ENCODE measurements at regions not wholly inside any gene's neighbourhood (a gene's known extent, or its start where the extent isn't known, plus 50 kb on each side); places are given as distances from the start of the nearest gene placed in this dataset.
"Not testable (repeated sequence)": the region's sequence is repeated elsewhere in the genome, so short reads cannot be mapped to it uniquely, and the experiment has no call there.

DNA sequence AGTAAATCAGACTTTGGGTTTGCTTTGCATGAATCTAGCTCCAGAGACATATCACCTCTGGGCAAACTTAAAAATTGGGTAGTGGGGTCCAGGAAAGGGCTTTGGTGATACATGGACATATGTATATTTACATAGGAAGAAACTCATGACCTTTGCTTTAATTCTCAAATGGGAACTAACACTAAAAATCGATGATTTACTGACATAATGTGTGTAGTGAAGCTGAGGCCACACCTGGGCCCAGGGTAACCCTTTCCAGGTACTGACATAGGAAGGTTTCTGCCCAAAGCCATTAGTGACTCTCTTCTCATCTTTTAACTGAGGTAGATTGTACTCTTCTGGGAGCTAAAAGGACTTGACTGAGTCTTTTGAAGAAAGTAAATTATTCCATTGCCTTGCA is 411.2 kb upstream of the TBL1XR1 start:
- peak; percentile 58 for DNase-seq

DNA sequence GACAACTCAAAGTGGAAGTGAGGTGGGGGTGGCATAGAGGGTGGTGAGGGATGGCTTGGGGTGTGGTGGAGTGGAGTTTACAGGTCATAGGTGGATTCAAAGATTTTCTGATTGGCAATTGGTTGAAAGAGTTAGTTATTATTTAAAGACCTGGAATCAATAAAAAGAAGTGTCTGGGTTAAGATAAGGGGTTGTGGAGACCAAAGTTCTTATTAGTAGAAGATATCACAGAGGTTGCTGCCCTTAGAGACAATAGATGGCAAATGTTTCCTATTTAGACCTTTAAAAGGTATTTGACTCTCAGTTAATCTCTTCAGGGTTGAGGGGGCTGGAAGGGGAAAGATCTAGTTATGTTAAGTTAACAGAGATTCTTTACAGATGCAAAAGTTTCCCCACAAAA is 412.3 kb upstream of the TBL1XR1 start:
- no peak for DNase-seq

DNA sequence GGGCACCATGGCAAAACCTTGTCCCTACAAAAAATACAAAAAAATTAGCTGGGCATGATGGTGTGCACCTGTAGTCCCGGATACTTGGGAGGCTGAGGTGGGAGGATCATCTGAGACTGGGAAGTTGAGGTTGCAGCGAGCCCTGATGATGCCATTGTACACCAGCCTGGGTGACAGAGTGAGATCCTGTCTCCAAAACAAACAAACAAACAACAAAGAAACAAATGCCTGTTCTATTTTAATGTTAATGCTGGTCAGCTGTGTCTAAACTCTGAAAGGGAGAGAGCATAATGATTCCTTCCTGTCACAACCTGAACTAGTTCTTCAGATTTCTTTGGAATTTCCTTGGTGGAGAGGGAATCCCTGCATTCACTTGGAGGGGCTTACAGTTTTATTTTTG is 413.0 kb upstream of the TBL1XR1 start:
- DNase-seq: no peak

DNA sequence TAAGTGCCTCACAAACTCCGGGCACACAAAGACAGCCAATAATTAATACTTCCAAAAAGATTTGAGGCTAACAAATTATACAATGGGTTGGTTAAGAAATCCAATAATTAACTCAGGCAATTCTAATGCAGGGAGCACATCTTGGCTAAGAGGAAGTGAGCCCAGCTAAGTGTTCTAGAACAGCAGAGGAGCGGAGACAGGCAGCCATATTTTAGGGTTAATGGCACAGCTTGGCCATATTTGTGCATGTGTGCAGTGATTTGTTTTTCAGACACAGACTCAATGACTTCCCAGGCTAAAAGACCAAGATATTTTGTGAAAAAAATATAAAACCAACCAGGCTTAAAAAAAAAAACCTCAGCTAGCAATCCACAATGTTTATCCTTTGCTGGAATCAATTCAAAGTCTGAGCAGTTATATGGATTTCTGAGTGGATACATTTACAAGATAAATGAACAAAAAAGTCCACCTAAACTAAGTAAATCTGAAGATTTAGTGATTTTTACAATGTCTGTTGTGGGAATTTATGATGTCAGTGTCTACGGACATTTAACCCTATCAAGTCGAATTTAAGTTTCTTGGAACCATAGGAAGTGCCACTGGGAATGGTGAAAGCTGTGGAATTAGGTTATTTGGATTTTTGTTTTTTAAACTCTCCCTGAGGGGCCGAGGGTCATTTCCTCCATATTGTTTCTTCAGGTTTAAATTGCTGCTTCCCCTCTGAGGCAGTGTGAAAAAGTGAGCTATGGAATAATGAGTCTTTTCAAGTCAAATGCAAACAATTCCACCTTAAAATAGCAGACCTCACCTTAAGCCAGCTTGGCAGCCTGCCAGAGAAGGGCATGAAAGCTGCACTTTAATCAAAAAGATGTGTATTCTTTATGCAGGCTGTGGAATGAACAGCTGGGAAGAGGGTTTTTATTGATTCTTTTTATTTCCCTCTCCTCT is 413.7 kb upstream of the TBL1XR1 start:
- DNase-seq: peak; percentile 100

DNA sequence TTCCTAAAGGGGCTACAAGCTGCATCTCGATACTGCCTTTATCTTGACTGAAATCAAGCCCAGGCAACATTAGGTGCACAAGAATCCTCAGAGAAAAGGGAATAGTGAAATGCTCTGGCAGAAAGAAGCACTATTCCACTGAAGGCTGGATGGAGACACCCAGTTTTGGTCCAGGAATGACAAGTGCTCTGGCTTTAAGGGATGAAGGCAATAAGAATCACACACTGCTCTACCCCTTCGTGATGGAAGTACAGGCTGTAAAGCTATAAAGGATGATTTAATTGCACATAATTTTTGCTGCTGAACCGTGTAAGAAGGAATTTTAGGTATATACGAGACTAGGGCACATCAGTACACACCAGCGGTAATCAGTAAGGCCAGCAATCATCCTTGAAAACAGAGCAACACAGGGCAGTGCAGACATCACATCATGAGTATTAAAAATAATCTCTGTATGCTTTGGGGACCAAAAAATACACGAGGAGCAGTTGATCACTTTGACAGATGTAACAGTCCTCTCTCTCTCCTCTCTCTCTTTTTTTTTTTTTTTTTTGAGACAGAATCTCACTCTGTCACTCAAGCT is 414.6 kb upstream of the TBL1XR1 start:
- DNase-seq: peak; percentile 82

DNA sequence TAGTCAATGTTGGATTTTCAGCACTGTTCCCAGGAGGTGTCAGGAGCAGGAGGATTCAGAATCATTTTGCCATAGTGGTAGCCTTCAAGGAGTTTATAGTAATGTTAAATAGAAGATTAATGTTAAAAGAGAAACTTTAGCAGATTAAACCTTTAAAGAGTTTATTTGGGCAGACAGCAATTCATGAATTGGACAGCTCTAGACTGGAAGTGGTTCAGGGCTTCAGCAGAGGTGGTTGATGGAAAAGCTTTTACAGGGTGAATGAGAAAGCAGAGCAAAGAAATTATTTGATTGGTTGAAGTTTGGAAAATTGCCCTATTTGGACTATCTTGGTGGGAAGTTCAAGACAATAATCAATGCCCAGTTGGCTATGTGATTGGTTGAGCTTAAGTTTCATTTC is 416.6 kb upstream of the TBL1XR1 start:
- no peak for DNase-seq

DNA sequence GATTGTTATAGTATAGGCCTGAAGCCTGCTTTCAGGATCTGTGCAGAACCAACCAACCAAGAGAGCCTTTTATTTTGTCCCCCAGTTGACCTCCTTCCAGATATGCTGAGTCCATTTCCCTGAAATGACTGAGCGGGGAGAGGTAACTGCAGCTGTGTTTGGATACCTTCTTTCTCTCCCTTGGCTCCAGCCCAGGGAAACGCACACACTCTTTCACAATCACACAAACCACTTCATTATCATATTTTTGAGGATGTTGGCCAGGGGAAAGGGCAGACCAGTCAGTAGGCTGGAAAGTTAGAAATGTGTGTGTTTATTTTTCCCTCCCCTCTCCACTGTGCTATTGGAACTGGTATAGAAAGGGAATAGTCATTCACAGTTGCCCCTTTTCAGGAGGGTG is 417.7 kb upstream of the TBL1XR1 start:
- peak; percentile 55 for DNase-seq

DNA sequence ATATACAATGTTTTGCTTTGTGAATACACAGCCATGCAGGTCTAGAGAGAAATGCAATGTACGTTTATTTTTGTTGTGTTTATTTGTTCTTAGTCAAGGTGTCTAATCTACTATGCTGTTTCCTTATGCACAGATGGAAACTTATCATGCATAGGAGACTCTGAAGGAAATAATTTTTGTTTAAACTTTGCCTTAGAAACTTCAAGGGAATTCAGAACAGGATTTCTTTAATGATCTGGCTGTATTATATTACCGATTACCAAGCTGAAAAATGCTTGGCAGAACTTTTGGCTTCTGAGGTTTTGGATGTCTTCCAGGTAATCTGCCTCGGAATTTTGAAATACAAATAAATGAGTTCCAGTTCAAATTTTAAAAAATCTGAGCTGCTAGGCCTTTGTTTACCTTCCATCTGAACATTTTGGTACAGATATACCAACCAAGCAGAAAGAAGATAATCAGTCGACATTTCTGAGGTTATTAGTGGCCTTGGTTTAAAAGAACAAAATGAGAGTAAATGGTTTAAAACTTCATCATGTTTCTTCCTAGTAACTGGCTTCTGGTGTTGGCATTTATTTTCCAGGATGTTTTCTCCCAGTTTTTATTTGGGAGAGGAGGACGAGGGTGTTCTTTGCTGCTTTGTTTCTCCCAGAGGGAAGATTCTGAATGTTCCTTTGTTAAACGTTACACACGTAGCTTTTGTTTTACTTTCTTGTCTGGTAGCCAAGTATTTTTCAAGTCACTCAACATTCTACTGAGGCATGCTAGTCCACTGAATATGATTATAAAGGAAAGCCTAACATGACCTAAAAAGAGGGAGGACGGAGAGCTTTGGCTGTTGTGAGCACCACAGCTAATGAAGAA is 421.8 kb upstream of the TBL1XR1 start:
- DNase-seq: no peak

DNA sequence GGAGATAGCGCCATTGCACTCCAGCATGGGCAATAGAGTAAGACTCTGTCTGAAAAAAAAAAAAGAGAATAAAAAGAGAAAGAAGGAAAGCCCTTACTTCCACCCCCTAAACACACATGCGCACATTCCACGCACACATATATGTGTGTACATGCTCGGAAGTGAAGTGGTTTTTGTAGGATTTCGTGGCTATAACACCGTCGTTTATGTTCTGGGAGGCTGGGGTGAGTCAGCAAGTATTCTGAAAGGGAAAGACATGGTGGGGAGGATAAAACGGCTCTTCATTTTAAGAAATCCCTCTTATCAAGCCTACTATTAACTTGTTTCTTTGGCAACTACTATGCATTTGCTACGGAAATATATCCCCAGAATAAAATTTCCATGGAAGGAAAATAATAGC is 422.8 kb upstream of the TBL1XR1 start:
- DNase-seq: no peak

DNA sequence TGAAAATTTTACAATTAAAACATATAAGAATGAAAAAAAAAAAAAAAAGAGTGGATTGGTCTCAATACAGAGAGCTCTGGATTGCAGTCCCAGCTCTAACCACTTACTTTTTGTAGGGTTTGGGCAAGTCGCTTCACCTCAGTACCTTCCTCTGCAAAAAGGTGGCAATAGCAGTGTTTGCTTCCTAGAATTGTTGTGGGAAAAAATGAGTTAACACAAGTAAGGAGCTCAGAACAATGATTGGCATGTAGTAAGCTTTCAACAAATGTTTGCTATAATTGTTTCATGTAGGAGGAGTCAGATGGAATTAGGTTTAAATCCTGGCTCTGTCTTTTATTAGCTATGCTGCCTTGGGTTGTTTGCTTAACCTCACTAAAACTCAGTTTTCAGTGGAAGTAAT is 425.2 kb upstream of the TBL1XR1 start:
- no peak for DNase-seq

DNA sequence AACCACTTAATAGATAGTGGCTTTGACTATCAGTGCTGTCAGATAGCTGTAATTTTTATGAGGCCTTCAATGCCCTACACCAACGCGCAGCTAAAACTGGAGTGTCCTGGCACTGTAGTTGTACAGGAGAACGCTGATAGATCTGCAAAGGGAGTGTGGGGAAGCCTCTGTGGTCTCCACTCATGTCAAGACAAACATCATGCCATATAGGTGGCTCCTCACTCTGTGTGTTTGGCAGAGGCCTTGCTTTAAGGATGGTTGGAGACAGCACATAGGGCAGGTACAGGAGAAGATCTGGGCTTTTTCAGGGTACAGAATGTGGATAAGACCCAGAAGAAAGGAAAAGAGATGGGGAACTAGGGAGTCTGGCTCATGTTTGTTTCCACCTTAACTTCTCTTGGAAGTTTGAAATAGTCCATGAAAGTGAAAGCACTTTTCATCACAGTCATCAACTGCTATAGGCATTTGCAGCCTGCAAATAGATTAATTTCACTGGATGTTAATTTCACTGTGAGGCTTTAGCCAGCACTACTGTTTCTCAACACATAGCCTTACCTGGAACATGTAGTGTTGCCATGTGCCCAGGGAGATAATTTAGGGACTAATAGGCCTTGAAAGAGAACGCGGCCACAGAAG is 425.8 kb upstream of the TBL1XR1 start:
- DNase-seq: no peak

DNA sequence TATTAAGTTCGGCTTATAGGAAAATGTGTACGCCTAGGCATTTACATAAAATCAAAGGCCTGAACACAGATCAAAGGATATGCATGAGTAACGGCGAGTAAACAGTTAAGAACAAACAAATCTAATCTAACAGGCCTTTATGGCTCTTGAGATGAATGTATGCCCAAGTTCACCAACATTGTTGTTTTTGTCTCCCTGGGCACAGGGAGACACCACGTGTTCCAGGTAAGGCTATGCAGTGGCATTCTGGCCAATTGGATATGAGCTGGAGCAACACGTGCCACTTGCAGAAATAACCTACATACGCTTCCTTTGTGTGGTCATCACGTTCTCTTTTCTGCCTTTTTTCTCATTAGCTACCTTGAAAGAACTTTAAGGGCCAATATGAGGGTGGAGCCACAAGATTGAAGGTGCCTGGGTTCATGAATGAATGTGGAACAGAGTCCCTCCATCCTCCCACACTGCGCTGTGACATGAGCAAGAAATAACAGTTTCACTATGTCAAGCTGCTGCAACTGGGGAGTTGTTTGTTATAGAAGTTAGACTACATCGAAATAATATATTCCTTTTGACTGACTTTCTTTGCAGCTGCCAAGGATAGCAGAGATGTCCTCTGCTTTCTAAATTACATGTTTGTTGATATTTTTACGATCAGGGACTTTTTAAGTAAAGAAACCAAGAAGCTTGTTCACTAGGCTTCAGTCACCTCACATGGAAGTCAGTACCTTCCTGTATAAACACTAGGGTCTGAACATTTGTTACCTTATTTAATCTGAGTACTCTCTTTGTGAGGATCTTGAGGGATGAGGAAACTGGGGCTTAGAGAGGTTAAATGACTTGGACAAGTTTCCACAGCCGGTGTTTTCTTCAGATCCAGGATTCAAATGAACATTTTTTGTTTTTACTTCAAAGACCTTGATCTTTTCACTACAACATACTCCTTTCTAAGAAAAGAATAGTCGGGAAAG is 427.5 kb upstream of the TBL1XR1 start:
- no peak for DNase-seq

DNA sequence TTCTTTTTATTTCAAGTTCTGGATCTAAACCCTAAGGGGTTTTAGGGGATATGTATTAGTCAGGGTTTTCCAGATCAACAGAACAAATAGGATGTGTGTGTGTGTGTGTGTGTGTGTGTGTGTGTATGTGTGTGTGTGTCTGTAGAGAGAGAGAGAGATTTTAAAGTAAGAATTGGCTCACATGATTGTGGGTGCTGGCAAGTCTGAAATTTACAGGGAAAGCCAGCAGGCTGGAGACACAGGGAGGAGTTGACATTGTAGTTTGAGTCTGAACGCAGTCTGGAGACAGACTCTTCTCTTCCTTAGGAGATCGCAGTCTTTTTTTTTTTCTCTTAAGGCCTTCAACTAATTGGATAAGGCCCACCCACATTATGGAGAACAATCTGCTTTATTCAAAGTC is 428.8 kb upstream of the TBL1XR1 start:
- no peak for DNase-seq

DNA sequence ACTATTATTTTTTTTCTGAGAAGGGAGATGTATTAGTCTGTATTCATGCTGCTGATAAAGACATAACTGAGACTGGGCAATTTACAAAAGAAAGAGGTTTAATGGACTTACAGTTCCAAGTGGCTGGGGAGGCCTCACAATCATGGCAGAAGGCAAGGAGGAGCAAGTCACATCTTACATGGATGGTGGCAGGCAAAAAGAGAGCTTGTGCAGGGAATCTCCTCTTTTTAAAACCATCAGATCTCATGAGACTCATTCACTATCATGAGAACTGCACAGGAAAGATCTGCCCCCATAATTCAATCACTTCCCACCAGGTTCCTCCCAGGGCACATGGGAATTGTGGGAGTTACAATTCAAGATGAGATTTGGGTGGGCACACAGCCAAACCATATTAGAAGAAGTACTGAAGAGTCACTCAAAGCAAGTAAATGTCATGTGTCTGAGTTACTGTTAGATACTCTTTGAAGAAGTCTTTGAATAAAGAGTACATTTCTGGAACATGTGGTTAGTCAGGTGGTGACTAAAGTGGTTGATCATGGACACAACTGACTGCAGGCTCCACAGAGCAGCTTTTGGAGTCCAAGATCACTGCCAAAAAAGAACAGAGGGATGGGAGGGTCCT is 430.9 kb upstream of the TBL1XR1 start:
- not testable (repeated sequence) for DNase-seq

DNA sequence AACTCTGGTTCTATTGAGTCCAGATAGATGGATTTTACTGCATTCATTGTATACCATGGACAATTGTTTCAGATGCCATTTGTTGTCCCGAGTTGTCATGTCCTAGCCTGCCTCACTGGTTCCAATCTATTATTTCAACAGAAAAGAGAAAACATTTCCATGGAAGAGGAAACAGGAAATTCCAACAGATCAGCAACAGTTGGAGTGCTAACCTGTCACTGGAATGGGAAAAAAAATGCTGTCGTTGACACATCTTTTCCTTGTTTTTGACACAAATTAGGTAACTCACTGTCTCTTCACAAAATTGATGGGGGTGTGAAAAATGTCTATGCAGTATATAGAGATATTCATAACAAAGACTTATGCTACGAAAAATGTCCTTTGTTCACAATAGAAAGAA is 432.0 kb upstream of the TBL1XR1 start:
- no peak for DNase-seq

DNA sequence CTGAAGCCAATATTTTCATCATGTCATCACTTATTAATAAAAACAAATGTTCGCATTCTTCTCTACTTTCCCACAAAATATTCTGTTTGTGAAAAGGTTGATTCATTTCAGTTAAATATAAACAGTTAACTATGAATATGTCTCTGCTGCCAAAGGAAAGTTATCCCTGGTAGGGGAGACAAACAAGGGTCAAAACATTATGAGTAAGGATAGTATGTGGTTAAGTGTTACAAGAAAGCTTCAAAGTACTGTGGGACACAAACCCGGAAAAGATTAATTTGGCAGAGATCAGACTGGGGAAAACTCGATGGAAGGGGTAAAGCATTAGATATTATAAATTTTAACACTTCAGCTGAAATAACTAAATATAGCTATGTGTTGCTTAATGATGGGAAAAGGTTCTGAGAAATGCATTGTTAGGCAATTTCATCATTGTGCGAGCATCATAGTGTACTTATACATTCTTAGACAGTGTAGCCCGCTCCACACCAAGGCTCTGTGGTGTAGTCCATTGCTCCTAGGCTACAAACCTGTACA is 436.5 kb upstream of the TBL1XR1 start:
- no peak for DNase-seq

DNA sequence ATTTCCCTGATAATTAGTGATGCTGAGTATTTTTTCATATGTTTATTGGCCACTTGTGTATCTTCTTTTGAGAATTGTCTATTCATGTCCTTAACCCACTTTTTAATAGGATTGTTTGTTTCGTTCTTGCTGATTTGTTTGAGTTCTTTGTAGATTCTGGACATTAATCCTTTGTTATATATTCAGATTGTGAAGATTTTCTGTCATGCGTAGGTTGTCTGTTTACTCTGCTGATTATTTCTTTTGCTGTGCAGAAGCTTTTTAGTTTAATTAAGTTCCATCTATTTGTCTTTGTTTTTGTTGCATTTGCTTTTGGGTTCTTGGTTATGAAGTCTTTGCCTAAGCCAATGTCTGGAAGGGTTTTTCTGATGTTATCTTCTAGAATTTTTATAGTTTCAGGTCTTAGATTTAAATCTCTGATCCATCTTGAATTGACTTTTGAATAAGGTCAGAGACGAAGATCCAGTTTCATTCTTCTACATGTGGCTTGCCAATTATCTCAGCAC is 438.4 kb upstream of the TBL1XR1 start:
- not testable (repeated sequence) for DNase-seq

DNA sequence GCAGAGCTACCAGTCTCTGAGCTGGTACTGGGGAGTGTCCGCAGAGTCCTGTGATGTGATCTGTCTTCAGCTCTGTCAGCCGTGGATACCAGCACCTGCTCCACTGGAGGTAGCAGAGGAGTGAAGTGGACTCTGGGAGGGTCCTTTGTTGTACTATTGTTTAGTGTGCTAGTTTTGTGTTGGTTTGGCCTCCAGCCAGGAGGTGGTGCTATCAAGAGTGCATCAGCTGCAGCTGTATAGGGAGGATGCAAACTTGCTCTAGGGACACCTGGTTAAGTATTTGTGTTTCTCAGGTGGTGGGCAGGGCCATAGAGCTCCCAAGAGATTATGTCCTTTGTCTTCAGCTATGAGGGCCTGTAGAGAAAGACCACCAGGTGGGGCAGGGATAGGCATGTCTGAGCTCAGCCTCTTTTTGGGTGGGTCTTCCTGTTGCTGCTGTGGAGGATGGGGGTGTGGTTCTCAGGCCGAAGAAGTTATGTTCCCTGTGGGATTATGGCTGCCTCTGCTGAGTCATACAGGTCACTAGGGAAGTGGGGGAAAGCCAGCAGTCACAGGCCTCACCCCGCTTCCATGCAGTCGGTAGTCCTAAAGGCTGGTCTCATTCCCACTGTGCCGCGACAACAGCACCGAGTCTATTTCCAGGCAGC is 443.2 kb upstream of the TBL1XR1 start:
- peak; percentile 46 for DNase-seq

DNA sequence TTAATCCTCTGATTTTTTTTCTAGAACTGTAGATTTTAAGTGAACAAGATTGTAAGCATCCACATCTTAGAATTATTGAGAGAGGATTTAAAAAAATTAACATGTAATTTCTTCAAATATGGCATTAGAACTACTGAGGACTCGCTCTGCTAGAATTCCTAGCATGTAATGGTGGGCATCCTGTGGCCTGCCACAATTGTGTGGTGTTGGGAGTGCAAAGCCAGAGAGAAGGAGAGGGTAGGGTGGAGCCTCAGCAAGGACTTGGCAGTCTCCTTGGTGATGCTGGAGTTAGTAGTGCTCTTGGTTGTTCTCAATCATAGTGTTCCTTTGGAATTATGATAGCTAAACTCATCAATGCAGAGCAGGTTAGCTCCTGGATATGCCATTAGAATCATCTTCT is 443.9 kb upstream of the TBL1XR1 start:
- DNase-seq: no peak

Measured in NCI-H146 (cell line).